IMR-90 (cell line): ENCODE measurements at regions not wholly inside any gene's neighbourhood (a gene's known extent, or its start where the extent isn't known, plus 50 kb on each side); places are given as distances from the start of the nearest gene placed in this dataset.

ENCODE experiments used
- ATAC-seq: fragments of 200-7000 bp; cut with Tn5 transposase; 2 replicates; pipeline ENCODE4 v1.9.1; 2020; ENCODE audit warnings: low read depth, mild to moderate bottlenecking, moderate library complexity
- BruUV-seq: library from RNA; stranded (reverse); fragments of 400-500 nt; replicated peaks from 2 replicates; lab custom pipeline; 2021; lab: Mats Ljungman, UMichigan
- CTCF ChIA-PET: fragments of 300-600 bp; formaldehyde crosslinking; extraction: SDS; loops from one replicate; lab custom pipeline; 2021; ENCODE audit warnings: antibody characterized with exemption; lab: Yijun Ruan, JAX
- POLR2A ChIA-PET: fragments of 300-600 bp; sonication (Branson Sonifier 250); formaldehyde crosslinking; loops from one replicate; lab custom pipeline; 2022; ENCODE audit warnings: antibody characterized with exemption; ENCODE audit not compliant: unreplicated experiment; lab: Charles Lee
- DNase-seq: peaks from one replicate; pipeline ENCODE4 v3.0.0; 2013
- H2AFZ ChIP-seq: replicated peaks from 2 replicates; pipeline ENCODE3; 2013; ENCODE audit warnings: low read length, mild to moderate bottlenecking; ENCODE audit not compliant: poor library complexity
- H2AK5ac ChIP-seq: 2 replicates; pipeline ENCODE4 v1.6.1; 2013; ENCODE audit warnings: low read depth, low read length, inconsistent platforms
- H2AK9ac ChIP-seq: replicated peaks from 2 replicates; pipeline ENCODE3; 2013; ENCODE audit warnings: mild to moderate bottlenecking, low read depth, low read length, moderate library complexity; ENCODE audit not compliant: poor library complexity
- H2BK120ac ChIP-seq: 2 replicates; pipeline ENCODE4 v1.6.1; 2013; ENCODE audit warnings: low read depth, low read length, inconsistent platforms
- H2BK15ac ChIP-seq: 3 replicates; pipeline ENCODE4 v1.6.1; 2013; ENCODE audit warnings: low read depth, low read length, inconsistent platforms
- H2BK20ac ChIP-seq: 2 replicates; pipeline ENCODE4 v1.6.1; 2013; ENCODE audit warnings: low read depth, mild to moderate bottlenecking, inconsistent platforms, low read length, moderate library complexity
- H2BK5ac ChIP-seq: 2 replicates; pipeline ENCODE4 v1.6.1; 2013; ENCODE audit warnings: mild to moderate bottlenecking, low read depth, low read length, inconsistent platforms; ENCODE audit not compliant: poor library complexity, severe bottlenecking
- H3K14ac ChIP-seq: replicated peaks from 2 replicates; pipeline ENCODE4 v1.6.1; 2013; ENCODE audit warnings: low read depth, low read length, inconsistent platforms
- H3K18ac ChIP-seq: 2 replicates; pipeline ENCODE4 v1.6.1; 2013; ENCODE audit warnings: low read depth, low read length, control low read depth
- H3K23ac ChIP-seq: 2 replicates; pipeline ENCODE4 v1.6.1; 2013; ENCODE audit warnings: low read depth, low read length, inconsistent platforms
- H3K27ac ChIP-seq: 2 replicates; pipeline ENCODE4 v1.5.1; 2013; ENCODE audit warnings: mild to moderate bottlenecking, control low read depth, low read length; ENCODE audit not compliant: insufficient read depth
- H3K27me3 ChIP-seq: 2 replicates; pipeline ENCODE4 v1.6.1; 2013; ENCODE audit warnings: low read length; ENCODE audit not compliant: control insufficient read depth, insufficient read depth
- H3K36me3 ChIP-seq: 2 replicates; pipeline ENCODE4 v1.6.1; 2013; ENCODE audit warnings: low read length, mixed read lengths; ENCODE audit not compliant: control insufficient read depth, insufficient read depth
- H3K4ac ChIP-seq: 2 replicates; pipeline ENCODE4 v1.6.1; 2013; ENCODE audit warnings: low read depth, low read length, inconsistent platforms
- H3K4me1 ChIP-seq: 2 replicates; pipeline ENCODE4 v1.6.1; 2013; ENCODE audit warnings: low read length, mixed read lengths; ENCODE audit not compliant: control insufficient read depth, insufficient read depth
- H3K4me2 ChIP-seq: 2 replicates; pipeline ENCODE4 v1.6.1; 2013; ENCODE audit warnings: low read depth, mild to moderate bottlenecking, control low read depth, low read length, moderate library complexity
- H3K4me3 ChIP-seq: 2 replicates; pipeline ENCODE4 v1.5.1; 2013; ENCODE audit warnings: low read depth, mild to moderate bottlenecking, control low read depth, low read length, moderate library complexity; ENCODE audit not compliant: insufficient read depth
- H3K56ac ChIP-seq: 2 replicates; pipeline ENCODE4 v1.6.1; 2013; ENCODE audit warnings: low read length, inconsistent platforms; ENCODE audit not compliant: insufficient read depth; ENCODE audit errors: extremely low read depth
- H3K79me1 ChIP-seq, 2 experiments: 2 replicates each; pipeline ENCODE4 v1.6.1; 2013; ENCODE audit warnings: low read length in 2 of 2, inconsistent platforms in 1 of 2, low read depth in 1 of 2
- H3K9ac ChIP-seq: 2 replicates; pipeline ENCODE4 v1.6.1; 2013; ENCODE audit warnings: low read depth, low read length, control low read depth
- H3K9me1 ChIP-seq: 2 replicates; pipeline ENCODE4 v1.6.1; 2013; ENCODE audit warnings: low read length, inconsistent platforms; ENCODE audit not compliant: insufficient read depth
- H3K9me3 ChIP-seq: 2 replicates; pipeline ENCODE4 v1.6.1; 2013; ENCODE audit warnings: low read length; ENCODE audit not compliant: control insufficient read depth, insufficient read depth
- H4K20me1 ChIP-seq: 2 replicates; pipeline ENCODE4 v1.6.1; 2013; ENCODE audit warnings: low read length, inconsistent platforms; ENCODE audit not compliant: insufficient read depth
- H4K5ac ChIP-seq: 2 replicates; pipeline ENCODE4 v1.6.1; 2013; ENCODE audit warnings: mild to moderate bottlenecking, low read depth, low read length, control low read depth
- H4K8ac ChIP-seq, 2 experiments: 2 replicates each; pipeline ENCODE4 v1.6.1; 2013; ENCODE audit warnings: low read depth in 2 of 2, low read length in 2 of 2, control low read depth in 1 of 2, inconsistent platforms in 1 of 2
- H4K91ac ChIP-seq: 2 replicates; pipeline ENCODE4 v1.6.1; 2013; ENCODE audit warnings: low read depth, low read length, inconsistent platforms; ENCODE audit not compliant: insufficient read depth
- BHLHE40 ChIP-seq: fragments of 150-350 bp; IDR thresholded peaks from 2 replicates; pipeline ENCODE4 v1.6.1; 2016; ENCODE audit warnings: mild to moderate bottlenecking, low read depth, low read length
- CEBPB ChIP-seq: IDR thresholded peaks from 2 replicates; pipeline ENCODE4 v1.6.1; 2012; ENCODE audit warnings: low read depth, low read length, improper control_type of control experiment
- CHD1 ChIP-seq: IDR thresholded peaks from 2 replicates; pipeline ENCODE4 v1.6.1; 2012; ENCODE audit warnings: low read depth, low read length, improper control_type of control experiment
- FOS ChIP-seq: fragments of 150-350 bp; IDR thresholded peaks from 2 replicates; pipeline ENCODE4 v1.6.1; 2016; ENCODE audit warnings: low read depth, low read length
- MAFK ChIP-seq: IDR thresholded peaks from 2 replicates; pipeline ENCODE4 v1.6.1; 2012; ENCODE audit warnings: low read depth, low read length, improper control_type of control experiment
- MAZ ChIP-seq: IDR thresholded peaks from 2 replicates; pipeline ENCODE4 v1.6.1; 2012; ENCODE audit warnings: low read depth, mild to moderate bottlenecking, low read length, improper control_type of control experiment, moderate library complexity, borderline replicate concordance
- MXI1 ChIP-seq: IDR thresholded peaks from 2 replicates; pipeline ENCODE4 v1.6.1; 2012; ENCODE audit warnings: low read depth, mild to moderate bottlenecking, low read length, moderate library complexity, borderline replicate concordance
- NFE2L2 ChIP-seq: fragments of 150-350 bp; IDR thresholded peaks from 2 replicates; pipeline ENCODE4 v1.6.1; 2016; ENCODE audit warnings: low read depth, mild to moderate bottlenecking, low read length
- POLR2A ChIP-seq: IDR thresholded peaks from 2 replicates; pipeline ENCODE4 v1.6.1; 2012; ENCODE audit warnings: mild to moderate bottlenecking, low read depth, low read length
- RAD21 ChIP-seq: IDR thresholded peaks from 2 replicates; pipeline ENCODE4 v1.6.1; 2012; ENCODE audit warnings: low read length, improper control_type of control experiment
- RCOR1 ChIP-seq: IDR thresholded peaks from 2 replicates; pipeline ENCODE4 v1.6.1; 2012; ENCODE audit warnings: mild to moderate bottlenecking, low read length, improper control_type of control experiment; ENCODE audit not compliant: insufficient replicate concordance
- RFX5 ChIP-seq: IDR thresholded peaks from 2 replicates; pipeline ENCODE4 v1.8.0; 2012; ENCODE audit warnings: low read depth, mild to moderate bottlenecking, low read length, moderate library complexity
- SMC3 ChIP-seq: fragments of 150-350 bp; IDR thresholded peaks from 2 replicates; pipeline ENCODE4 v1.6.1; 2016; ENCODE audit warnings: low read depth, mild to moderate bottlenecking, antibody characterized with exemption, low read length, moderate library complexity
- WGBS, 2 experiments: methylation state at CpG; one replicate each; pipeline versions ENCODE4 v1.1.5 to v1.1.7; 2013; ENCODE audit warnings: missing lambda C conversion rate in 2 of 2; ENCODE audit not compliant: insufficient read length in 1 of 2; ENCODE audit errors: extremely low coverage in 2 of 2; 5-methylcytosine and 5-hydroxymethylcytosine counted together
- dilution Hi-C: fragments of 300-500 bp; cut with HindIII; formaldehyde crosslinking; loops from one replicate; pipeline ENCODE4 v1.14.3; 2018; ENCODE audit warnings: low sequenced_read_pairs; ENCODE audit not compliant: unreplicated experiment
- in situ Hi-C: fragments of 300-500 bp; cut with MboI; formaldehyde crosslinking; loops from 3 replicates; pipeline ENCODE4 v1.14.3; 2019; ENCODE audit warnings: low sequenced_read_pairs, inconsistent platforms, mixed read lengths
- intact Hi-C: fragments of 100-400 bp; cut with micrococcal nuclease; formaldehyde crosslinking; loops from 2 replicates; pipeline ENCODE4 v1.10.0; 2022
- TF ChIP-seq, protein P1 (sequence below): fragments of 150-350 bp; IDR thresholded peaks from 2 replicates; pipeline ENCODE4 v1.6.1; 2017; ENCODE audit warnings: mild to moderate bottlenecking, antibody characterized with exemption, low read length, low read depth
- TF ChIP-seq, protein P2 (sequence below): conservative IDR thresholded peaks from 2 replicates; pipeline ENCODE4 v1.5.1; 2012; ENCODE audit warnings: mild to moderate bottlenecking, low read depth, low read length, improper control_type of control experiment
- TF ChIP-seq, protein P3 (sequence below): fragments of 150-350 bp; IDR thresholded peaks from 2 replicates; pipeline ENCODE4 v1.6.1; 2016; ENCODE audit warnings: low read depth, mild to moderate bottlenecking, low read length, moderate library complexity, borderline replicate concordance

DNA sequence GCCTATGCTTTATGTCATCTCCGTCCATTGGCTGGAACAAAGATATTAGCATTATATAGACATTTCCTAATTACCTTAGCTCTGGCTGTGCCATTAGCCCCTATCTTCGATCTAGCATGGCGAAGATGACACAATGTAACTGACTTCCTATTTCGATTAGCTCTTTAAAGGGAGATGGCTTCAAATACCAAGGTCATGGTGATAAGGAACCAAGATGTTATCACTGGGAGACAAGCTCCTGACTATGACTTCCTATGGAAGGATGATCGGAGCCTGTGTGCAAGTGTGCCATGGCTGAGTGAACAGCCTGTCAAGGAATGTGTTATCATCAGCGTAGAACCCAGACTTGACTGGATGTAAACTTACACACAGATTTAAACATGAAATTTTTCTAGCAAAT lies 602.1 kb downstream of the PSAT1 start:
- POLR2A ChIA-PET: no interaction called here
- H3K4me3 ChIP-seq: no peak overlapping the region
- no peak overlapping the region; the same call in 1 of the 2 replicates for H2BK120ac ChIP-seq
- H3K27ac ChIP-seq: no peak overlapping the region
- H4K91ac ChIP-seq: peak overlapping the region; percentile 43; the same call in 1 of the 2 replicates
- H3K56ac ChIP-seq: no peak overlapping the region
- WGBS, 2 experiments: 80% methylated on average over 1 of the region's 6 CpGs; no CpG with 5 or more reads in 1 of the 2 experiments
- H2BK20ac ChIP-seq: no peak overlapping the region; the same call in 1 of the 2 replicates
- ATAC-seq (no peak), DNase-seq (no peak)
- H4K8ac ChIP-seq: no peak overlapping the region
- peak overlapping the region; percentile 20; the same call in 1 of the 2 replicates for H4K5ac ChIP-seq
- no peak overlapping the region for H3K23ac ChIP-seq
- no TSS peak for BruUV-seq
- no peaks in the 10 kb centered on the region for H3K79me1 ChIP-seq
- H3K9ac ChIP-seq: no peak overlapping the region
- no peak overlapping the region for H3K18ac ChIP-seq
- no peaks in the 10 kb centered on the region for H3K27me3 ChIP-seq
- peaks cover 2% of the 10 kb centered on the region; the same call in 1 of the 2 replicates for H3K4me1 ChIP-seq
- in situ Hi-C loops: no loop called here
- H3K4ac ChIP-seq: peak overlapping the region; percentile 14; the same call in 1 of the 2 replicates
- H3K14ac ChIP-seq: no peak overlapping the region
- no peaks in the 10 kb centered on the region for H3K9me1 ChIP-seq
- H3K4me2 ChIP-seq: no peak overlapping the region
- TF ChIP-seq NFE2L2 (no peak), MAZ (no peak), RFX5 (no peak), CHD1 (no peak), BHLHE40 (no peak), FOS (no peak), RAD21 (no peak), MAFK (no peak), RCOR1 (no peak), CEBPB (no peak), SMC3 (no peak), MXI1 (no peak), POLR2A (no peak)
- TF ChIP-seq, protein P1, sequence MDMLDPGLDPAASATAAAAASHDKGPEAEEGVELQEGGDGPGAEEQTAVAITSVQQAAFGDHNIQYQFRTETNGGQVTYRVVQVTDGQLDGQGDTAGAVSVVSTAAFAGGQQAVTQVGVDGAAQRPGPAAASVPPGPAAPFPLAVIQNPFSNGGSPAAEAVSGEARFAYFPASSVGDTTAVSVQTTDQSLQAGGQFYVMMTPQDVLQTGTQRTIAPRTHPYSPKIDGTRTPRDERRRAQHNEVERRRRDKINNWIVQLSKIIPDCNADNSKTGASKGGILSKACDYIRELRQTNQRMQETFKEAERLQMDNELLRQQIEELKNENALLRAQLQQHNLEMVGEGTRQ: no peak
- TF ChIP-seq, protein P2, sequence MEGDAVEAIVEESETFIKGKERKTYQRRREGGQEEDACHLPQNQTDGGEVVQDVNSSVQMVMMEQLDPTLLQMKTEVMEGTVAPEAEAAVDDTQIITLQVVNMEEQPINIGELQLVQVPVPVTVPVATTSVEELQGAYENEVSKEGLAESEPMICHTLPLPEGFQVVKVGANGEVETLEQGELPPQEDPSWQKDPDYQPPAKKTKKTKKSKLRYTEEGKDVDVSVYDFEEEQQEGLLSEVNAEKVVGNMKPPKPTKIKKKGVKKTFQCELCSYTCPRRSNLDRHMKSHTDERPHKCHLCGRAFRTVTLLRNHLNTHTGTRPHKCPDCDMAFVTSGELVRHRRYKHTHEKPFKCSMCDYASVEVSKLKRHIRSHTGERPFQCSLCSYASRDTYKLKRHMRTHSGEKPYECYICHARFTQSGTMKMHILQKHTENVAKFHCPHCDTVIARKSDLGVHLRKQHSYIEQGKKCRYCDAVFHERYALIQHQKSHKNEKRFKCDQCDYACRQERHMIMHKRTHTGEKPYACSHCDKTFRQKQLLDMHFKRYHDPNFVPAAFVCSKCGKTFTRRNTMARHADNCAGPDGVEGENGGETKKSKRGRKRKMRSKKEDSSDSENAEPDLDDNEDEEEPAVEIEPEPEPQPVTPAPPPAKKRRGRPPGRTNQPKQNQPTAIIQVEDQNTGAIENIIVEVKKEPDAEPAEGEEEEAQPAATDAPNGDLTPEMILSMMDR: no peak
- TF ChIP-seq, protein P3, sequence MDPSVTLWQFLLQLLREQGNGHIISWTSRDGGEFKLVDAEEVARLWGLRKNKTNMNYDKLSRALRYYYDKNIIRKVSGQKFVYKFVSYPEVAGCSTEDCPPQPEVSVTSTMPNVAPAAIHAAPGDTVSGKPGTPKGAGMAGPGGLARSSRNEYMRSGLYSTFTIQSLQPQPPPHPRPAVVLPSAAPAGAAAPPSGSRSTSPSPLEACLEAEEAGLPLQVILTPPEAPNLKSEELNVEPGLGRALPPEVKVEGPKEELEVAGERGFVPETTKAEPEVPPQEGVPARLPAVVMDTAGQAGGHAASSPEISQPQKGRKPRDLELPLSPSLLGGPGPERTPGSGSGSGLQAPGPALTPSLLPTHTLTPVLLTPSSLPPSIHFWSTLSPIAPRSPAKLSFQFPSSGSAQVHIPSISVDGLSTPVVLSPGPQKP: no peak
- no peak overlapping the region for H2BK5ac ChIP-seq
- no peaks in the 10 kb centered on the region for H3K9me3 ChIP-seq
- dilution Hi-C loops: no loop called here
- no peaks in the 10 kb centered on the region for H3K36me3 ChIP-seq
- intact Hi-C loops: no loop called here
- H2AK5ac ChIP-seq: peak overlapping the region; percentile 41; the same call in 1 of the 2 replicates
- no peak overlapping the region; the same call in 2 of the 3 replicates for H2BK15ac ChIP-seq
- H2AK9ac ChIP-seq: no peak overlapping the region
- H4K20me1 ChIP-seq: no peaks in the 10 kb centered on the region
- CTCF ChIA-PET: interaction anchor here (0.7 kb wide), 1 partner anchor 126 kb away, joined by 3 read pairs; no protein-coding TSS in a partner anchor
- no peak overlapping the region for H2AFZ ChIP-seq
